IMR-90 (cell line): ENCODE measurements at regions not wholly inside any gene's neighbourhood (a gene's known extent, or its start where the extent isn't known, plus 50 kb on each side); places are given as distances from the start of the nearest gene placed in this dataset.
A peak's percentile ranks its signal among the peaks of the same experiment; 100 is the strongest.

ENCODE experiments used
- ATAC-seq: fragments of 200-7000 bp; cut with Tn5 transposase; 2 replicates; pipeline ENCODE4 v1.9.1; 2020; ENCODE audit warnings: low read depth, mild to moderate bottlenecking, moderate library complexity
- BruUV-seq: library from RNA; stranded (reverse); fragments of 400-500 nt; replicated peaks from 2 replicates; lab custom pipeline; 2021; lab: Mats Ljungman, UMichigan
- CTCF ChIA-PET: fragments of 300-600 bp; formaldehyde crosslinking; extraction: SDS; loops from one replicate; lab custom pipeline; 2021; ENCODE audit warnings: antibody characterized with exemption; lab: Yijun Ruan, JAX
- POLR2A ChIA-PET: fragments of 300-600 bp; sonication (Branson Sonifier 250); formaldehyde crosslinking; loops from one replicate; lab custom pipeline; 2022; ENCODE audit warnings: antibody characterized with exemption; ENCODE audit not compliant: unreplicated experiment; lab: Charles Lee
- DNase-seq: peaks from one replicate; pipeline ENCODE4 v3.0.0; 2013
- H2AFZ ChIP-seq: replicated peaks from 2 replicates; pipeline ENCODE3; 2013; ENCODE audit warnings: low read length, mild to moderate bottlenecking; ENCODE audit not compliant: poor library complexity
- H2AK5ac ChIP-seq: 2 replicates; pipeline ENCODE4 v1.6.1; 2013; ENCODE audit warnings: low read depth, low read length, inconsistent platforms
- H2AK9ac ChIP-seq: replicated peaks from 2 replicates; pipeline ENCODE3; 2013; ENCODE audit warnings: mild to moderate bottlenecking, low read depth, low read length, moderate library complexity; ENCODE audit not compliant: poor library complexity
- H2BK120ac ChIP-seq: 2 replicates; pipeline ENCODE4 v1.6.1; 2013; ENCODE audit warnings: low read depth, low read length, inconsistent platforms
- H2BK15ac ChIP-seq: 3 replicates; pipeline ENCODE4 v1.6.1; 2013; ENCODE audit warnings: low read depth, low read length, inconsistent platforms
- H2BK20ac ChIP-seq: 2 replicates; pipeline ENCODE4 v1.6.1; 2013; ENCODE audit warnings: low read depth, mild to moderate bottlenecking, inconsistent platforms, low read length, moderate library complexity
- H2BK5ac ChIP-seq: 2 replicates; pipeline ENCODE4 v1.6.1; 2013; ENCODE audit warnings: mild to moderate bottlenecking, low read depth, low read length, inconsistent platforms; ENCODE audit not compliant: poor library complexity, severe bottlenecking
- H3K14ac ChIP-seq: replicated peaks from 2 replicates; pipeline ENCODE4 v1.6.1; 2013; ENCODE audit warnings: low read depth, low read length, inconsistent platforms
- H3K18ac ChIP-seq: 2 replicates; pipeline ENCODE4 v1.6.1; 2013; ENCODE audit warnings: low read depth, low read length, control low read depth
- H3K23ac ChIP-seq: 2 replicates; pipeline ENCODE4 v1.6.1; 2013; ENCODE audit warnings: low read depth, low read length, inconsistent platforms
- H3K27ac ChIP-seq: 2 replicates; pipeline ENCODE4 v1.5.1; 2013; ENCODE audit warnings: mild to moderate bottlenecking, control low read depth, low read length; ENCODE audit not compliant: insufficient read depth
- H3K27me3 ChIP-seq: 2 replicates; pipeline ENCODE4 v1.6.1; 2013; ENCODE audit warnings: low read length; ENCODE audit not compliant: control insufficient read depth, insufficient read depth
- H3K36me3 ChIP-seq: 2 replicates; pipeline ENCODE4 v1.6.1; 2013; ENCODE audit warnings: low read length, mixed read lengths; ENCODE audit not compliant: control insufficient read depth, insufficient read depth
- H3K4ac ChIP-seq: 2 replicates; pipeline ENCODE4 v1.6.1; 2013; ENCODE audit warnings: low read depth, low read length, inconsistent platforms
- H3K4me1 ChIP-seq: 2 replicates; pipeline ENCODE4 v1.6.1; 2013; ENCODE audit warnings: low read length, mixed read lengths; ENCODE audit not compliant: control insufficient read depth, insufficient read depth
- H3K4me2 ChIP-seq: 2 replicates; pipeline ENCODE4 v1.6.1; 2013; ENCODE audit warnings: low read depth, mild to moderate bottlenecking, control low read depth, low read length, moderate library complexity
- H3K4me3 ChIP-seq: 2 replicates; pipeline ENCODE4 v1.5.1; 2013; ENCODE audit warnings: low read depth, mild to moderate bottlenecking, control low read depth, low read length, moderate library complexity; ENCODE audit not compliant: insufficient read depth
- H3K56ac ChIP-seq: 2 replicates; pipeline ENCODE4 v1.6.1; 2013; ENCODE audit warnings: low read length, inconsistent platforms; ENCODE audit not compliant: insufficient read depth; ENCODE audit errors: extremely low read depth
- H3K79me1 ChIP-seq, 2 experiments: 2 replicates each; pipeline ENCODE4 v1.6.1; 2013; ENCODE audit warnings: low read length in 2 of 2, inconsistent platforms in 1 of 2, low read depth in 1 of 2
- H3K9ac ChIP-seq: 2 replicates; pipeline ENCODE4 v1.6.1; 2013; ENCODE audit warnings: low read depth, low read length, control low read depth
- H3K9me1 ChIP-seq: 2 replicates; pipeline ENCODE4 v1.6.1; 2013; ENCODE audit warnings: low read length, inconsistent platforms; ENCODE audit not compliant: insufficient read depth
- H3K9me3 ChIP-seq: 2 replicates; pipeline ENCODE4 v1.6.1; 2013; ENCODE audit warnings: low read length; ENCODE audit not compliant: control insufficient read depth, insufficient read depth
- H4K20me1 ChIP-seq: 2 replicates; pipeline ENCODE4 v1.6.1; 2013; ENCODE audit warnings: low read length, inconsistent platforms; ENCODE audit not compliant: insufficient read depth
- H4K5ac ChIP-seq: 2 replicates; pipeline ENCODE4 v1.6.1; 2013; ENCODE audit warnings: mild to moderate bottlenecking, low read depth, low read length, control low read depth
- H4K8ac ChIP-seq, 2 experiments: 2 replicates each; pipeline ENCODE4 v1.6.1; 2013; ENCODE audit warnings: low read depth in 2 of 2, low read length in 2 of 2, control low read depth in 1 of 2, inconsistent platforms in 1 of 2
- H4K91ac ChIP-seq: 2 replicates; pipeline ENCODE4 v1.6.1; 2013; ENCODE audit warnings: low read depth, low read length, inconsistent platforms; ENCODE audit not compliant: insufficient read depth
- BHLHE40 ChIP-seq: fragments of 150-350 bp; IDR thresholded peaks from 2 replicates; pipeline ENCODE4 v1.6.1; 2016; ENCODE audit warnings: mild to moderate bottlenecking, low read depth, low read length
- CTCF ChIP-seq: conservative IDR thresholded peaks from 2 replicates; pipeline ENCODE4 v1.5.1; 2012; ENCODE audit warnings: mild to moderate bottlenecking, low read depth, low read length, improper control_type of control experiment
- ELK1 ChIP-seq: fragments of 150-350 bp; IDR thresholded peaks from 2 replicates; pipeline ENCODE4 v1.6.1; 2016; ENCODE audit warnings: low read depth, mild to moderate bottlenecking, low read length, moderate library complexity, borderline replicate concordance
- FOS ChIP-seq: fragments of 150-350 bp; IDR thresholded peaks from 2 replicates; pipeline ENCODE4 v1.6.1; 2016; ENCODE audit warnings: low read depth, low read length
- MAFK ChIP-seq: IDR thresholded peaks from 2 replicates; pipeline ENCODE4 v1.6.1; 2012; ENCODE audit warnings: low read depth, low read length, improper control_type of control experiment
- MAZ ChIP-seq: IDR thresholded peaks from 2 replicates; pipeline ENCODE4 v1.6.1; 2012; ENCODE audit warnings: low read depth, mild to moderate bottlenecking, low read length, improper control_type of control experiment, moderate library complexity, borderline replicate concordance
- MXI1 ChIP-seq: IDR thresholded peaks from 2 replicates; pipeline ENCODE4 v1.6.1; 2012; ENCODE audit warnings: low read depth, mild to moderate bottlenecking, low read length, moderate library complexity, borderline replicate concordance
- NFE2L2 ChIP-seq: fragments of 150-350 bp; IDR thresholded peaks from 2 replicates; pipeline ENCODE4 v1.6.1; 2016; ENCODE audit warnings: low read depth, mild to moderate bottlenecking, low read length
- POLR2A ChIP-seq: IDR thresholded peaks from 2 replicates; pipeline ENCODE4 v1.6.1; 2012; ENCODE audit warnings: mild to moderate bottlenecking, low read depth, low read length
- RAD21 ChIP-seq: IDR thresholded peaks from 2 replicates; pipeline ENCODE4 v1.6.1; 2012; ENCODE audit warnings: low read length, improper control_type of control experiment
- RCOR1 ChIP-seq: IDR thresholded peaks from 2 replicates; pipeline ENCODE4 v1.6.1; 2012; ENCODE audit warnings: mild to moderate bottlenecking, low read length, improper control_type of control experiment; ENCODE audit not compliant: insufficient replicate concordance
- RFX5 ChIP-seq: IDR thresholded peaks from 2 replicates; pipeline ENCODE4 v1.8.0; 2012; ENCODE audit warnings: low read depth, mild to moderate bottlenecking, low read length, moderate library complexity
- SMC3 ChIP-seq: fragments of 150-350 bp; IDR thresholded peaks from 2 replicates; pipeline ENCODE4 v1.6.1; 2016; ENCODE audit warnings: low read depth, mild to moderate bottlenecking, antibody characterized with exemption, low read length, moderate library complexity
- USF2 ChIP-seq: fragments of 150-350 bp; IDR thresholded peaks from 2 replicates; pipeline ENCODE4 v1.6.1; 2017; ENCODE audit warnings: mild to moderate bottlenecking, antibody characterized with exemption, low read length, low read depth
- WGBS, 2 experiments: methylation state at CpG; one replicate each; pipeline versions ENCODE4 v1.1.5 to v1.1.7; 2013; ENCODE audit warnings: missing lambda C conversion rate in 2 of 2; ENCODE audit not compliant: insufficient read length in 1 of 2; ENCODE audit errors: extremely low coverage in 2 of 2; 5-methylcytosine and 5-hydroxymethylcytosine counted together
- dilution Hi-C: fragments of 300-500 bp; cut with HindIII; formaldehyde crosslinking; loops from one replicate; pipeline ENCODE4 v1.14.3; 2018; ENCODE audit warnings: low sequenced_read_pairs; ENCODE audit not compliant: unreplicated experiment
- in situ Hi-C: fragments of 300-500 bp; cut with MboI; formaldehyde crosslinking; loops from 3 replicates; pipeline ENCODE4 v1.14.3; 2019; ENCODE audit warnings: low sequenced_read_pairs, inconsistent platforms, mixed read lengths
- intact Hi-C: fragments of 100-400 bp; cut with micrococcal nuclease; formaldehyde crosslinking; loops from 2 replicates; pipeline ENCODE4 v1.10.0; 2022

DNA sequence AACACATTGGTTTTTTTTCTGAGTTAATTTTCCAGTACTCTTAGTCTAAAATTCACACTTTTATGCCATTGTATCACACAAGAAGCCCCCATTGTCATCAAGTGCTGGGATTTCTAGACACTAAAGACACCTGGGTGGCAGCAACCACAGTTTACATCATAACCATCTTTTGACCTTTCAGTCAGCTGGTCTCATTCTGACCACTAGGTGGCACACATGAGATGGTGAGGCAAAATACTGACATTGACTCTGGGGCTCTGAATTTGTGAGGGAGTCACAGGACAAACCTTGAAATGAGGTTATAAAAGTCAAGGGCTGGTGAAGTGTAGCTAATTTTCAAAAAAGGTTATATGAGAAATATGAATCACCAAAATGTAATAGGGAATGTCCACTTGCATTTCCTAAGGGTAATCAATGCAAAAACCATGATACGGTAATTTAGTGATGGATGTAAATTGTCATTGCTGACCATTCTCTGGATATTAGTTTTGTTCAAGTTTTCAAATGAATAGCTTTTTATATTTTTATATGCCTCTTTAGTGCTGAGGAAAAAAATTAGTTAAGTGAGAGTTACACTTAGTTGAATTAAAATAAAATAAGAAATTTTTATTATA lies 229.4 kb downstream of the DMAC1 start:
- Histone ChIP-seq H3K56ac (no peak overlapping the region; the same call in 1 of the 2 replicates), H3K14ac (no peak overlapping the region), H3K36me3 (no peaks in the 10 kb centered on the region), H3K9me3 (no peaks in the 10 kb centered on the region), H3K9me1 (no peaks in the 10 kb centered on the region), H4K8ac (no peak overlapping the region), H3K4ac (no peak overlapping the region), H4K91ac (no peak overlapping the region), H4K5ac (no peak overlapping the region), H3K27me3 (no peaks in the 10 kb centered on the region), H3K79me1 (no peaks in the 10 kb centered on the region), H3K23ac (no peak overlapping the region), H3K18ac (no peak overlapping the region), H3K9ac (no peak overlapping the region), H2AK9ac (no peak overlapping the region), H2BK15ac (no peak overlapping the region), H3K4me1 (no peaks in the 10 kb centered on the region), H4K20me1 (no peaks in the 10 kb centered on the region), H2BK5ac (no peak overlapping the region), H2AK5ac (no peak overlapping the region), H3K4me3 (no peak overlapping the region), H2BK20ac (no peak overlapping the region), H3K27ac (no peak overlapping the region), H3K4me2 (no peak overlapping the region), H2AFZ (no peak overlapping the region), H2BK120ac (no peak overlapping the region)
- ChIA-PET CTCF (interaction anchor here (0.6 to 1.5 kb wide), 4 partner anchors 10 to 267 kb away, joined by 3 to 6 read pairs (median 3); no protein-coding TSS in a partner anchor), POLR2A (no interaction called here)
- dilution Hi-C loops (no loop called here), in situ Hi-C loops (no loop called here), intact Hi-C loops (loop anchor here (2.0 kb wide), 1 partner anchor 1327 kb away; no protein-coding TSS in a partner anchor)
- BruUV-seq = no TSS peak
- WGBS, 2 experiments = no CpG with 5 or more reads among the region's 1 CpG
- ATAC-seq (peak; percentile 68; the same call in 1 of the 2 replicates), DNase-seq (peak; percentile 33)
- no peak for TF ChIP-seq USF2
- no peak for TF ChIP-seq NFE2L2
- TF ChIP-seq SMC3 = peak; percentile 41
- no peak for TF ChIP-seq FOS
- no peak for TF ChIP-seq MXI1
- no peak for TF ChIP-seq MAFK
- peak; percentile 45; the same call in 1 of the 2 replicates for TF ChIP-seq RAD21
- no peak for TF ChIP-seq ELK1
- no peak for TF ChIP-seq MAZ
- no peak for TF ChIP-seq RCOR1
- TF ChIP-seq POLR2A = no peak
- TF ChIP-seq BHLHE40 = no peak
- TF ChIP-seq RFX5 = no peak
- TF ChIP-seq CTCF = peak; percentile 44
